HuH-7 (cell line): ENCODE measurements at regions not wholly inside any gene's neighbourhood (a gene's known extent, or its start where the extent isn't known, plus 50 kb on each side); places are given as distances from the start of the nearest gene placed in this dataset.
"Not testable (repeated sequence)": the region's sequence is repeated elsewhere in the genome, so short reads cannot be mapped to it uniquely, and the experiment has no call there.

Experiments used
- DNase-seq: peaks from one replicate; pipeline ENCODE4 v3.0.0; 2011; ENCODE audit warnings: low spot score

GRCh38 chr9:31677877-31678276 is 706.6 kb upstream of the ACO1 start:
- no peak for DNase-seq

- DNase-seq, result no peak
Measured at GRCh38 chr9:31683116-31683515, 701.3 kb upstream of the ACO1 start.

GRCh38 chr9:31697956-31698355 is 686.5 kb upstream of the ACO1 start:
- DNase-seq, result no peak

- no peak for DNase-seq
Measured at GRCh38 chr9:31699836-31700235, 684.6 kb upstream of the ACO1 start.

GRCh38 chr9:31700252-31701045 is 684.0 kb upstream of the ACO1 start:
- DNase-seq, result no peak

- DNase-seq, result no peak
Measured at GRCh38 chr9:31702957-31703356, 681.5 kb upstream of the ACO1 start.

GRCh38 chr9:31715250-31715649 is 669.2 kb upstream of the ACO1 start:
- no peak for DNase-seq

- no peak for DNase-seq
Measured at GRCh38 chr9:31719262-31719661, 665.2 kb upstream of the ACO1 start.

- DNase-seq, result no peak
Measured at GRCh38 chr9:31730398-31730797, 654.0 kb upstream of the ACO1 start.

GRCh38 chr9:31733166-31733565 is 651.3 kb upstream of the ACO1 start:
- DNase-seq, result no peak

GRCh38 chr9:31736581-31737179 is 647.8 kb upstream of the ACO1 start:
- no peak for DNase-seq

GRCh38 chr9:31740705-31741104 is 643.7 kb upstream of the ACO1 start:
- no peak for DNase-seq

GRCh38 chr9:31744589-31744988 is 639.9 kb upstream of the ACO1 start:
- DNase-seq, result no peak

GRCh38 chr9:31745468-31745867 is 639.0 kb upstream of the ACO1 start:
- no peak for DNase-seq

- DNase-seq, result no peak
Measured at GRCh38 chr9:31745886-31746285, 638.6 kb upstream of the ACO1 start.

- DNase-seq, result no peak
Measured at GRCh38 chr9:31753756-31754155, 630.7 kb upstream of the ACO1 start.

- DNase-seq, result no peak
Measured at GRCh38 chr9:31759703-31760102, 624.7 kb upstream of the ACO1 start.

GRCh38 chr9:31774021-31774420 is 610.4 kb upstream of the ACO1 start:
- DNase-seq, result not testable (repeated sequence)

GRCh38 chr9:31774571-31774970 is 609.9 kb upstream of the ACO1 start:
- DNase-seq, result no peak

- DNase-seq, result no peak
Measured at GRCh38 chr9:31776471-31776870, 608.0 kb upstream of the ACO1 start.

- DNase-seq, result no peak
Measured at GRCh38 chr9:31783491-31783890, 601.0 kb upstream of the ACO1 start.

GRCh38 chr9:31790720-31791119 is 593.7 kb upstream of the ACO1 start:
- DNase-seq, result no peak

- DNase-seq, result peak; percentile 9
Measured at GRCh38 chr9:31799953-31800609, 584.4 kb upstream of the ACO1 start.
